ELF-1 (cell line): ENCODE measurements at regions not wholly inside any gene's neighbourhood (a gene's known extent, or its start where the extent isn't known, plus 50 kb on each side); places are given as distances from the start of the nearest gene placed in this dataset.
"Not testable (repeated sequence)": the region's sequence is repeated elsewhere in the genome, so short reads cannot be mapped to it uniquely, and the experiment has no call there.

Source experiments
- DNase-seq: peaks from one replicate; pipeline ENCODE4 v3.0.0-alpha.2; 2016; ENCODE audit warnings: low read depth, low spot score

DNA sequence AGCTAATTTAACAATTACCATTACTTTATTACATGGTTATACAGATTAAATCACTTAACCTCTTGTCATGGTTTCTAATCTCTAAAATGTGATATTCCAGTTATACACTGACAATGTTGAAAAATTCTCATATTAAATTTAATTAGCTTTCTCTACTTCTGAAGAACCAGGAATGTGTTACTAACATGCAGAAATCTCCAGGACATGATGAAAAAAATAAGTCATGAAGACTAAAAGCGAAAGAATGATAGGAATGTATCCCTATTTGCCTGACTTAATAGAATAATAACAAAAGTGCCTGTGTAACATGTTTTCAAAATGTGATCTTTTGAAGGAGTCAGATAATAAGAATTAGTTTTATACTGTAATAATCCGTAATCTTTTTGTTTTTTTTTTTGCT, 2823.7 kb upstream of the PCDH20 start:
- no peak for DNase-seq

DNA sequence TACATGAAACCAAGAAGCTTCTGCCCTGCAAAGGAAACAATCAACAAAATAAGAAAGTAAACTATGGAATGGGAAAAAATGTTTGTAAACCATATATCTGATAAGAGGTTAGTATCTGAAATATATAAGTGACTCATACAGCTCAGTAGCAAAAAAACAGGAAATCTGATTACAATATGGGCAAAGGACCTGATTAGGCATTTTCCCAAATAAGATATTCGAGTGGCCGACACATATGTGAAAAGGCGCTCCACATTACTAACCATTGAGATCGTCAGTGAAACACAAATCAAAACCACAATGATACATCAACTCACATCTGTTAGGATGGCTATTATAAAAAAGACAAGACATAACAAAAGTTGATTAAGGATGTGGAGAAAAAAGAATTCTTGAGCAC, 2818.6 kb upstream of the PCDH20 start:
- no peak for DNase-seq

DNA sequence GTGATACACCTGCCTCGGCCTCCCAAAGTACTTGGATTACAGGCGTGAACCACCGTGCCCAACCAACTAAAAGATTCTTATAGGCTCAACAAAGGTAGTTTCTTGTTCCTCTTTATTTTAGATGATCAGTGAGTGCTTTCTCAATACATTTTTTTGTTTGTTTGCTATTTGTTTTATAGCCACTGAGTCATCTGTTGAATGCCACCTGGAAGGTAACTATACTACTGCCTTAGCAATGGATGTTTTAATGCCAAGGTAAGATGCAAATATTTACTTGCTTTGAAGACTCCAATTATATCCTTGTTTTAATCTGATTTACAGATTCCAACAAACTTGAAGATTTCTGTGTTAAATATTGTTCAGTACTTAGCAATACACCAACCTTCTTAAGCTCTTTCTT, 2807.4 kb upstream of the PCDH20 start:
- no peak for DNase-seq

DNA sequence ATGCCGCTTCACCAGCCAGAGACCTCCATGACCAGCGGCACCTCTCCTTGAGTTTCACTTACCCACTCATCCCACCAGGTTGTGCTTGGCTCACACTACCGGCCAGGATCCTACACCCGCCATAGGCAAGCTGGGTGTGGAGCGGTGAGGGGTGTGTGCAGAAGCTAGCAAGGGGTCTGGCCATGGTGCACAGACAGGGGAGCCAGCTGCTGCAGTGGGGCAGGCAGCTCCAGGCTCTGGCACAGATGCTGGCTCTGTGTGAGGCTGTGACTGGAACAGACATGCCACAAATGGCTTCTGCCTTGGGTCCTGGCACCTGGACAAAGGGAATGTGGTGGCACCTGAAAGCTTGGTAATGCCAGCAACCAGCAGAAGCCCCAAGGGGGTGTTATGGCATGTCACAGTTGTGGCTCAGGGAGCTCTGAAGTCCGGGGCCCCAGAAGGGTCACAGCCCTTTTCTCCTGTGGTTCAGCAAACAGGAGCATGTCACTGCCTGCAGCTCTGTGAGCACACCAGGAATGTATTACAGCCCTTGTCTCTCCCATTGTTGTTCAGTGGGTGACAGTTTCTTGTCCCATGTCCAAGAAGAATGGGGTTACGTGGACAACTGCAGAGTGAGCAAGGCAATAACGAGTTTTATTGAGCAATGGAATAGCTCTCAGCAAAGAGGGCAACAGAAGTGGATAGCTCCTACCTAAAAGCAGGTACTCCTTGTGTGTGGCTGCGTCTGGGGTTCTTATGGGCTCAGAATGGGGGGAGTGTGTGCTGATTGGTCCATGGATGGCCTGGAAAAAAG, 2791.0 kb upstream of the PCDH20 start:
- DNase-seq, result no peak

DNA sequence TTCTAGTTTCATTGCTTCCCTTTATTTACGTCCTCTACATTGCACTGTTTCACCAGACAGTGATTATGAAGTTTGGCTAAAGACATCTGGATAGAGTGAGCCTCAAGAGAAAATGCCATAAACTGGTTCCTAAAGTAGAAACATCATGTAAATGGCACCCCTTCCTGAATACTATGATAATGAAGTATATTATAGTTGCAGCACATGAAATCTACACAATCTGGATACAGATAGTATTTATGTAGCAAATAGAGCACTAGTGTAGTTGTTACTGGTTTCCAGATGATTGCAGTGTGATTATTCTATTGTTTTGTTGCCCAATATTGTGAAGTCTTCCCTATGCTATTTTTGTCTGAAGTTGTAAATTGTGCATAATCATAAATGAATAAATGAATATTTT, 2786.9 kb upstream of the PCDH20 start:
- no peak for DNase-seq

DNA sequence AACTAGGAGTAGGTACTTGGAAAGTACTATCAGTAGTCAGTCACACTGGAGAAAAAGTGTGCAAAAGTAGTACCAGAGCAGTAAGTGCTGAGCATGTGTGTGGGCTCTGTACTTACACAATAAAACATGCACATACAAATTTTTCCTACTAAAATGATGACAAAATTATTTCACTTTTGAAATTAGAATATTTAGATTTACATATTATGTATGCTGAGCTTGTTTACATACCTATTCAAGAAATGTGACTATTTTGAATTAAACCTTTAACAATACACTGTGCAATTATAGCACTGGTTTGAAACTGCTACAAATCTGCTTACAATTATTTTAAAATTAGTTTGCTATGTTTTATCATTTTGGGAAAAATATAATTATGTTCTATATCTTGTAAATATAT, 2781.6 kb upstream of the PCDH20 start:
- DNase-seq, result no peak

DNA sequence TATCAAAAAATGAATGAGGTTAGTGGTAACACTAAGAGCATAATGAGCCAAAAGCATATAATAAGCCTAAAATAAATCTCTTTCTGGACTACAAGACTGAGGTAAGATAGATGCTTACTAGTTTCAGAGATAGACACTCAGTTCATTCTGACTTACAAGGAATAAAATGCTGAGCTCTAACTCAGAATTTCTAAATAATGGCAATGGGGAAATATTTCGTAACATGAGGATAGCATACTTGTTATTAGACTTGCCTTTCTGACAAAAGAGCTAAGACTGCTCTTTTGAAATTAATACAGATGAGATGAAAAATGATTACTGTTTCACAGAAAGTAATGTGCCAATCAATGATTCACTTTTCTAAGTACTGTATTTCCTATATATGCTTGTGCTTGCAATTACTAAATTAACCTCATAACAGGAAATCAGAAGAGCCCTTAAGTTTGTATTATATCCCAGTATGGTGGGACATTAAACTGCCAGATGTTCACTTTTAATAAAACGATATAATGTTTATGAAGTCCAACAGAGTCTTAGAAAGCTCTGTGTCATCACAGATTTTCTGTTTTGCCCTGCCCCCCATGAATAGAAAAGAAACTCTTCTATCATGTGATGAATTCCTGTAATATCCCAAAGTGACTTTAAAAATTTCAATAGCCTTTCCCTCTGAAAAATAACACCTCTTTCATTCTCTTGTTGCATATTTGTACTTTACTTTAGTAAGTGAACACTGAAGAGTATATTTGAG, 2771.0 kb upstream of the PCDH20 start:
- DNase-seq, result no peak

DNA sequence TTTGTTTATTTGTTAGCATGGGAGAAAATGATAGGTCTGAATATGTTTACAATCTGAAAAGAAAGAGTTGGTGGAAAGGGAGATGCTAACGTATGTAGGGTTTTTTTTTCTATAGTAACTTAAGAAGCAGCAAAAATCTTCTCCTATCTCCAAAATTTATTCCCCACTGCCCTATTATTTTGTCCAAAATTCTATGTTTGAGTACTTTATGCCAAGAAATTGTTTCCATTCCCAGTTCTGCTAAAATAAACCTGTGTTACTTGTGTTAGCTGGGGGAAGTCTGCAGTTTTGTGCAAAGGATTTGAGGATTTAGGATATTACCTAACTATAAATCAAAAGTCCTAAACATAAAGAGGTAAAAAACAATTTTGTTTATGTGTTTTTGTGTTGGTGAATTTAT, 2770.4 kb upstream of the PCDH20 start:
- no peak for DNase-seq

DNA sequence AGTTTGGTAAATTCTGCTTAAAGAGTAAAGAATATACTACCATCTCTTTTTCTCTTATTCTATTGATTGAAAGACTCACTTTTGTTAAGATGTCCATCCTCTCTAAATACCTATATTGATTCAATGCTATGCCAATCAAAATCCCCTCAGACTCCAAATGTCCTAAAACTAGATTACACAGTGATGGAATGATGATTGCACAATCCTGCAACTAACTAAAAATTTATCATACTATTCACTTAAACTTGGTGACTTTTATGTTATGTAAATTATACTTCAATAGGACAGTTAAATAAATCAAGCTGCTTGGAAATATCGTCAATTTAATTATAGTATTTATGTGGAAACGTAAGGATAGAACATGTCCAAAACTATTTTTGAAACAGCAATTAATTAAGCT, 2765.1 kb upstream of the PCDH20 start:
- DNase-seq, result no peak

DNA sequence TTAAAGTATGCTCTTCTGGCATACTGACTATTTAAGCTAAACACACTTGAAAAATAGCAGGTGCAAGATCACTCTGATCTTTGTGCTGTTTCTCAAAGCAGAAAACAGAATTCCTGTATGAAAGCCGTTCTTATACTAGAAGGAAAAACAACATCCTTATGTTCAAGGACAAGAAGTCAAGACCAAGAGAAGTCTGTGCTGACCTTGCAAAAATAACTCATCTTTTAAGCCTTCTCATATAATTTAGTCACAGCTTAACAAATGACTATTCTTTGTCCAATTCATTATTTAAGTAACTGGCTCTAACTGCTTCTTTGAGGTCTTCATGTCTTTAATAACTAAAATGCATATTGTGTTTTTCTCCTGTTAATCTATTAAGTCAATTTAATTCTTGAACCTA, 2750.2 kb upstream of the PCDH20 start:
- no peak for DNase-seq

DNA sequence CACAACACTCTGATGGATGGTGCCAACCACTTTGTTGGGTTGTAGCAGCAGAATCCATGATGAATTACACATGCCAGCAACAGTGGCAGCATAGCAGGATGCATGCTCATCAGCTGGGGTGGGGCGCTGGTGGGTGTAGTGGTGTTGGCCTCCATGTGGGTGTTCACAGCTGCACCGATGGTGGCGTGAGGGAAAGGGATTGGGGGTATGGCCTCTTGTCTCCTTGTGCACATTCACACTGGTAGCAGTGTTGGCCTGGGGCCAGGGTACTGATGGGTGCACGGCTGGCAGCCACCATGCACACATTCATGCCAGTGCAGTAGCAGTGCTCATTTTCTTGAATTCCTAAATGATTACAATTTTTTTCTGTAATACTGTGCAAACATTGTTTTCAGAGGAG, 2748.8 kb upstream of the PCDH20 start:
- no peak for DNase-seq

DNA sequence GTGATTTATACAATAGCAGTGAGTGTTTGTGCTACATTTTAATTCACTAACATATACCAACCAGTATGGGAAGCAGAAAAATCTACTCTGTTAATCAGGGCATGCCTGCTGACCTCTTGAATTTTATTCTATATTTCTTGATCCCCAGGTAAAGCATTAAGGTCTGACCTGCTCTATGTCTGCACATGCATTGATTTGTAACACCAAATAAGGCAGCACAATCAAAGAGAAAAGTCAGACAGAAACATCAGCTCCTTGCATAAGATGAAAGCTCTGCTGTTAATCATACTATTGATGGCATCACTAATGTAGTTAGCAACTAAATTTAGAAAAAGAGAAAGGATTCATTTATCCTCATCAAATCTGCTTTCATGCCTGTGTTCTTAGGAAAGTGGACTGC, 2744.8 kb upstream of the PCDH20 start:
- no peak for DNase-seq

DNA sequence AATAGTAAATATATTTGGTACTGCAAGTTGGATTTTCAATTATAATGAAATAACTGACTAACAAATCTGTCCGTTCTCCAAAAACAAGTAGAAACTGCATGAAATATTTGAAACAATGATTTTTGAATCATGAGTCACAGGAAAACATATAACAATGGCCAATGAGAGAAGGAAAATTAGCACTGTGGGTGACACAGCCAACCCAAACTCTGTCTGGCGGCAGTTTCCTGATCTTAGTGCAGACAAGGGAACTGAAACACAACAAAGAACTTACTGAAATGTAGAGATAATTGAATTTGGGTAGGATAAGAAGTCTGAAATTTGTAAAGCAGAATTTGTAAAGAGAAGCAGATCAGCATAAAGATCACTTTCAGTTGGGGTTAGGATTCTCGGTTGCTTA, 2743.3 kb upstream of the PCDH20 start:
- DNase-seq, result no peak

DNA sequence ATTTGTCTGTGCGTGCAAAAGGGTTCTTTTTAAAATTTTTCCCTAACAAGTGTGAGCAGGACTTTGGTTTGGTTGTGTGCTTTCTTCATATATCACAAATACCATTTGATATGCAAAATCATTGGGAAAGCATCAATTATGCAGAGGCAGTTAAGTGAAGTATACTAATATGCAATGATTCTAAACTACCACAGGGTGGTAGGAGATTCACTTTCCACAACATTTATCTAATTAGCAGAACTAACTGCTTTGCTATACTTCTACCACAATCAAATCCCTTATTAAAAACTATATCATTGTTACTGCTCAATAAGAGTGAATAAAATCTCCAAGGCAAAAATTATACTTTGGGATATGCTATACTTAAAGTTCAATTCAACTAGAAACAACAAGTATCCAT, 2738.9 kb upstream of the PCDH20 start:
- DNase-seq, result no peak

DNA sequence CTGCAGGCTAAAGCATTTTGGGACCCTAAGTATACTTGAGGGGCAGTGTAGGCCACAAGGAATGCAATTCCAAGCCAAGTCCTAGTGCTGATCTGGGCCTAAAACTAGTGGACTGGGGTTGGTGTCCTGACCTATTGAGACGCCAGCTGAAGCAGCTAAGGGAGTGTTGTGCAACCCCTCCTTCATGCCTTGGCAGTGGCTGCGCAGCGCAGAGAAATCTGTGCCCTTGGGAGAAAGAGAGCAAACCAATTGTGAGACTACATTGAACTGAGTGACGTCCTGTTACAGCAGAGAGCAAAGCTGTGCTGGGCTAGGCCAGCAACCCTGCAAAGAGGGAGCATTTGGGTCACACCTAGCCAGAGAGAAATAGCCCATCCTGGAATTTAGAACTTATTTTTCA, 2715.0 kb upstream of the PCDH20 start:
- no peak for DNase-seq

DNA sequence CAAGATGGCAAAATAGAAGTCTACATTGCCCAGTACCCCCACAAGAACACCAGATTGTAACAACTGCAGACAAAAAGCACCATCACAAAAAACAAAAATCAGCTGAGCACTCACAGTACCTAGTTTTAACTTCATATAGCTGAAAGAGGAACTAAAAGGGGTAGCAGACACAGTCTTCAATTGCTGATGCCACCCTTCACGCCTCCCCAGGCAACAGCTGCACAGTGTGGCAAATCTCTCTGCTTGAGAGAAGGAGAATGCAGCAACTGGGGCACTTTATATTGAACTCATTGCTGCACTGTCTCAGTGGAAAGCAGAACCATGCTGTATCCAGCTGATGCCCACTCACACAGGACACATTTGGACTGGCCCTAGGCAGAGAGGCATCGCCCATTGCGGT, 2714.5 kb upstream of the PCDH20 start:
- DNase-seq, result no peak

DNA sequence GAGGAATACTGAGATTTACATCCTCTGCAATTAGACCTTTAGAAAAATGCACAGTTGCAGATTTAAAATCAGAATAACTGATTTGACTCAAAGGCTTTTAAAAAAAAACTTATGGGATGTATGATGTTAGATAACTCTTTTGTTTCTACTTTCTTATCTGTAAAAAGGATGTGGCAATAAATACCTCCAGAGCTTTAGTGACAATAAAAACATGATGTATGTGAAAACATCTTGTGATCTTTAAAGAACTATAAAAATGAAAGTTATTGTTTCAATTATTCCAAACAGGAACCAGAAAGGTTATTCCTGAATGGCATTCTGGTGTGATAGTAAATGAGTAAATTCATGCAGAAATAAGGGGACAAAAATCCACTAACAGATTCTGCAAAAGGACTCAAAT, 2712.2 kb upstream of the PCDH20 start:
- DNase-seq, result no peak

DNA sequence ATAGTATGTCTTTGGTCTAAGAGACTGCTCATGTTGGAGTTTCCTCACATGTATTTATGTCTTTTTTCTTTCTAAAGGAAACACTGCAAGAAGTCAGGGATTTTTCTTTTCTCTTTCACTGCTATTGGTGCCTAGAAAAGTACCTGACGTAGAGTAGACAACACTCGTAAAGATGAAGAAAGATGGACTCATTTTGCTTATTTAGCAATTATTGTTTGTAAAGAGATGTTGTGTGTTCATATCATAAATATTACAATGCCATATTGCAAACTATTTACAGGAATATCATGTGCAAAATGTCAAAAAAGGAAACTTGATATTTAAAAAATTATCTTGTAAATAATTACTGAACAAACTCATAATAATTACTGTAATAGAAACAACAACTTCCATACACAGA, 2711.5 kb upstream of the PCDH20 start:
- no peak for DNase-seq

DNA sequence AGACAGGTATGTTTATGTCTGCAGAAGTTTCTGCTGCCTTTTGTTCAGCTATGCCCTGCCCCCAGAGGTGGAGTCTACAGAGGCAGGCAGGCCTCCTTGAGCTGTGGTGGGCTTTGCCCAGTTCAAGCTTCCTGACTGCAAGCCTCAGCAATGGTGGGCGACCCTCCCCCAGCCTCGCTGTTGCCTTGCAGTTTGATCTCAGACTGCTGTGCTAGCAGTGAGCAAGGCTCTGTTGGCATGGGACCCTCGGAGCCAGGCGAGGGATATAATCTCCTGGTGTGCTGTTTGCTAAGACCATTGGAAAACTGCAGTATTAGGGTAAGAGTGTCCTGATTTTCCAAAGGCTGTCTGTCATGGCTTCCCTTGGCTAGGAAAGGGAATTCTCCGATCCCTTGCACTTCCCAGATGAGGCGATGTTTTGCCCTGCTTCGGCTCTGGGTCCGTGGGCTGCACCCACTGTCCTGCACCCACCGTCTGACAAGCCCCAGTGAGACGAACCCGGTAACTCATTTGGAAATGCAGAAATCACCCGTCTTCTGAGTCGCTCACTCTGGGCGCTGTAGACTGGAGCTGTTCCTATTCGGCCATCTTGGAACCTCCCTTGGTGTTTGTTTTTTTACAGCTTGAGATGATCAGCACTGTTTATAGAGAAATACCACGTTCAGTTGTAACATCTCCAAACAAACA, 2705.5 kb upstream of the PCDH20 start:
- not testable (repeated sequence) for DNase-seq

DNA sequence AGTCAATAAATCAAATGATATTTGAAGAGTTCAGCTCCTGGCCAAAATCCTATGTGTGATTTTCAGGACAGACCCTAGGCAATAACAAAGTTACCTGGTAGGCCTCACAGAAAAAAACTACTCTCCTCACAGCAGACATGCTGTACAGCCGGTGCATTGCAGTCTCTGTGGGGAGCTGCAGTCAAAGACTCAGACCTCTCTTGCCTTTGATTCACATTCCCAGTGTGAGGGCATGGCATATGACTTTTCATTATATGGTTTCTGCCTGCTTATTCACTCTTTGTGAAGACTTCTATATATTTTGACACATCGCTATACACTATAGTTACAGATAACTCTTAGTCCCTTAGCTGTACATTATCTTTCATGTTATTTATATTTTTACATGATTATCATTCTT, 2684.3 kb upstream of the PCDH20 start:
- DNase-seq, result no peak

DNA sequence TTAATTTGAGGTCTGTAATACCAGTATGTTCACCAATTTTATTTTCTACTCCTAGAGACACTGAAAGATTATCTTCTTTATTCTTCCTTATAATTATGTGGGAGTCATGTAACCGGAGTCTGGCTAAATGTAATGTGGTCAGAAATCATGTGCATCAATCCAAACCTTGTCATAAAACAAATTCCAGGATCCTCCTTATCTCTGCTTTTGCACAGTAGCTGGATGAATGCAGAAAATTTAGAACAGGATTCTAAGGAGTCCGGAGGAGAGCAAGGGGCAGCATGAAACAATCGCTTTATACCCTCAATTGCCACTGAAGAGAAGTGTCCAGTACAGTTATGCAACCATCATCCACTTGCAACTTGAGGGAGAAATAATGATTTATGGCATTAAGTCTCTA, 2674.7 kb upstream of the PCDH20 start:
- DNase-seq, result no peak

DNA sequence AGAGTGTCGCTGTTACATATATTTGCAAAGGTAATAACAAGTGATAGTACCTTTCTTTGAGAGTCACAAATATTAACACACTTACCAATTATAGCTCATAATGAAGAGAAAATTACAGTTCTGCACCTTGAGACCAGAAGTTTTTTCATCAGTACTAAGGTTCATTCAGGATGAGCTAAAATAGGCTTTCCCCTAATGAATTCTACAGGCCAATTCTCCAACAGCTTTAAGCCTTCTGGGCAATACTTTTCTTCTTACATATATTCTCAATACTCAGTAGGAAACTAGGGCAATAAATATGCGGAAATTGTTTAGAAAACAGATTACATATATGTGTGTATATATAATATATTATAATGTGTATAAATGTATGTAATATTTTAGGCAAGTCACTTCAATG, 2672.8 kb upstream of the PCDH20 start:
- no peak for DNase-seq

DNA sequence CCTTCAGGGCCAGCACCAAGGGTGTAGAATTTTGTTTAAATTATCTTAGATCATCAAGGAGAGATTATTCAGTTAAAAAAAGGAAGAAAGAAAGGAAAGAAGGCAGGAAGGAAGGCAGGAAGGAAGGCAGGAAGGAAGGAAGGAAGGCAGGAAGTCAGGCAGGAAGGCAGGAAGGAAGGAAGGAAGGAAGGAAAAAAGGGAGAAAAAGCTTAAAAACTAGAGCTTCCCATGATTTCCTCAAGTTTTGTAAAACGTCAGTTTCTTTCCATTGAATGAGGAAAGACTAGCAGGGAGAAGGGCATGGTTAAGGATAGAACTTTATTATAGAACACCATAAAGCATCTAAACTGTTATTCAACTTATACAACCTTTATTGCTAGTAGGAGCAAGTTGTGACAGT, 2672.0 kb upstream of the PCDH20 start:
- no peak for DNase-seq
